ENCODE measurements at regions not wholly inside any gene's neighbourhood (a gene's known extent, or its start where the extent isn't known, plus 50 kb on each side); places are given as distances from the start of the nearest gene placed in this dataset.
"Not testable (repeated sequence)": the region's sequence is repeated elsewhere in the genome, so short reads cannot be mapped to it uniquely, and the experiment has no call there.

- DNase-seq: no peak
These were observed 378.4 kb upstream of the SPHKAP start for GRCh38 chr2:228559774-228560415.

GRCh38 chr2:228556717-228557116 lies 375.2 kb upstream of the SPHKAP start:
- peak; percentile 55 for DNase-seq

- DNase-seq: peak; percentile 55
These were observed 368.0 kb upstream of the SPHKAP start for GRCh38 chr2:228549441-228550007.

- peak; percentile 52 for DNase-seq
These were observed 366.7 kb upstream of the SPHKAP start for GRCh38 chr2:228548230-228548629.

GRCh38 chr2:228545748-228546145 lies 364.3 kb upstream of the SPHKAP start:
- no peak for DNase-seq

GRCh38 chr2:228545041-228545747 lies 363.7 kb upstream of the SPHKAP start:
- DNase-seq: peak; percentile 50

GRCh38 chr2:228543117-228543516 lies 361.6 kb upstream of the SPHKAP start:
- DNase-seq: no peak

GRCh38 chr2:228542277-228542676 lies 360.8 kb upstream of the SPHKAP start:
- DNase-seq: no peak

GRCh38 chr2:228541789-228542188 lies 360.3 kb upstream of the SPHKAP start:
- DNase-seq: peak; percentile 64

GRCh38 chr2:228540976-228541375 lies 359.5 kb upstream of the SPHKAP start:
- DNase-seq: no peak

GRCh38 chr2:228535396-228535795 lies 353.9 kb upstream of the SPHKAP start:
- peak; percentile 32 for DNase-seq

- DNase-seq: no peak
These were observed 351.7 kb upstream of the SPHKAP start for GRCh38 chr2:228533156-228533555.

- DNase-seq: no peak
These were observed 350.7 kb upstream of the SPHKAP start for GRCh38 chr2:228532233-228532632.

GRCh38 chr2:228527197-228527881 lies 345.9 kb upstream of the SPHKAP start:
- peak; percentile 37 for DNase-seq

GRCh38 chr2:228526687-228527086 lies 345.2 kb upstream of the SPHKAP start:
- DNase-seq: no peak

GRCh38 chr2:228522977-228523376 lies 341.5 kb upstream of the SPHKAP start:
- DNase-seq: no peak

- DNase-seq: peak; percentile 34
These were observed 340.8 kb upstream of the SPHKAP start for GRCh38 chr2:228522276-228522675.

GRCh38 chr2:228519561-228519960 lies 338.1 kb upstream of the SPHKAP start:
- no peak for DNase-seq

- no peak for DNase-seq
These were observed 334.5 kb upstream of the SPHKAP start for GRCh38 chr2:228516019-228516418.

- DNase-seq: not testable (repeated sequence)
These were observed 332.0 kb upstream of the SPHKAP start for GRCh38 chr2:228513480-228513879.

GRCh38 chr2:228509021-228509420 lies 327.5 kb upstream of the SPHKAP start:
- DNase-seq: no peak

GRCh38 chr2:228507870-228508269 lies 326.4 kb upstream of the SPHKAP start:
- DNase-seq: peak; percentile 12

GRCh38 chr2:228507231-228507824 lies 325.8 kb upstream of the SPHKAP start:
- no peak for DNase-seq
